H9 (cell line): ENCODE measurements at regions not wholly inside any gene's neighbourhood (a gene's known extent, or its start where the extent isn't known, plus 50 kb on each side); places are given as distances from the start of the nearest gene placed in this dataset.

Experiments
- DNase-seq: peaks from one replicate; pipeline ENCODE4 v3.0.0-alpha.2; 2017
- H2AFZ ChIP-seq: one replicate; pipeline ENCODE4 v1.6.1; 2013; ENCODE audit warnings: mild to moderate bottlenecking, low read length, control low read depth, moderate library complexity
- H2AK5ac ChIP-seq: 2 replicates; pipeline ENCODE4 v1.6.1; 2013; ENCODE audit warnings: low read length, control low read depth, mixed read lengths; ENCODE audit not compliant: insufficient read length
- H2BK120ac ChIP-seq: one replicate; pipeline ENCODE4 v1.6.1; 2013; ENCODE audit warnings: low read depth, mild to moderate bottlenecking, low read length, control low read depth, inconsistent platforms; ENCODE audit not compliant: poor library complexity, severe bottlenecking
- H2BK12ac ChIP-seq: 2 replicates; pipeline ENCODE4 v1.6.1; 2013; ENCODE audit warnings: low read length, control low read depth, mixed read lengths, low read depth; ENCODE audit not compliant: insufficient read length
- H2BK15ac ChIP-seq: 2 replicates; pipeline ENCODE4 v1.6.1; 2013; ENCODE audit warnings: low read depth, low read length, control low read depth
- H2BK20ac ChIP-seq: one replicate; pipeline ENCODE4 v1.6.1; 2013; ENCODE audit warnings: low read depth, mild to moderate bottlenecking, low read length, control low read depth, inconsistent platforms; ENCODE audit not compliant: poor library complexity, severe bottlenecking
- H2BK5ac ChIP-seq: 2 replicates; pipeline ENCODE4 v1.6.1; 2013; ENCODE audit warnings: low read length, control low read depth, mixed read lengths; ENCODE audit not compliant: insufficient read length
- H3K14ac ChIP-seq: 2 replicates; pipeline ENCODE4 v1.6.1; 2013; ENCODE audit warnings: low read length, control low read depth; ENCODE audit not compliant: insufficient read depth
- H3K18ac ChIP-seq: 2 replicates; pipeline ENCODE4 v1.6.1; 2013; ENCODE audit warnings: low read depth, mild to moderate bottlenecking, mixed read lengths, low read length, control low read depth; ENCODE audit not compliant: insufficient read length
- H3K23ac ChIP-seq: 2 replicates; pipeline ENCODE4 v1.6.1; 2013; ENCODE audit warnings: low read length, control low read depth, mixed read lengths, low read depth; ENCODE audit not compliant: insufficient read length
- H3K23me2 ChIP-seq: 2 replicates; pipeline ENCODE4 v1.6.1; 2013; ENCODE audit warnings: low read depth, mild to moderate bottlenecking, mixed read lengths, low read length, control low read depth; ENCODE audit not compliant: insufficient read length, poor library complexity, severe bottlenecking
- H3K27ac ChIP-seq: 2 replicates; pipeline ENCODE4 v1.5.1; 2013; ENCODE audit warnings: low read length, control low read depth, mixed read lengths, low read depth; ENCODE audit not compliant: insufficient read length
- H3K27me3 ChIP-seq: 2 replicates; pipeline ENCODE4 v1.6.1; 2013; ENCODE audit warnings: low read length, control low read depth, inconsistent platforms; ENCODE audit not compliant: insufficient read depth
- H3K4ac ChIP-seq: 2 replicates; pipeline ENCODE4 v1.6.1; 2013; ENCODE audit warnings: low read depth, mild to moderate bottlenecking, control low read depth, inconsistent platforms, low read length, moderate library complexity
- H3K4me1 ChIP-seq: 2 replicates; pipeline ENCODE4 v1.6.1; 2013; ENCODE audit warnings: low read length, control low read depth, inconsistent platforms; ENCODE audit not compliant: insufficient read depth
- H3K4me2 ChIP-seq: 2 replicates; pipeline ENCODE4 v1.6.1; 2013; ENCODE audit warnings: low read length, control low read depth, mixed read lengths; ENCODE audit not compliant: insufficient read length, insufficient read depth
- H3K56ac ChIP-seq: 2 replicates; pipeline ENCODE4 v1.6.1; 2013; ENCODE audit warnings: low read depth, mild to moderate bottlenecking, mixed read lengths, low read length, control low read depth; ENCODE audit not compliant: insufficient read length
- H3K79me1 ChIP-seq: 2 replicates; pipeline ENCODE4 v1.6.1; 2013; ENCODE audit warnings: low read depth, mild to moderate bottlenecking, moderate library complexity, low read length, control low read depth, inconsistent platforms; ENCODE audit not compliant: insufficient read depth, poor library complexity, severe bottlenecking
- H3K79me2 ChIP-seq: 2 replicates; pipeline ENCODE4 v1.6.1; 2013; ENCODE audit warnings: low read length, control low read depth, inconsistent platforms; ENCODE audit not compliant: insufficient read depth
- H3K9ac ChIP-seq: 2 replicates; pipeline ENCODE4 v1.6.1; 2013; ENCODE audit warnings: low read length, control low read depth, mixed read lengths; ENCODE audit not compliant: insufficient read length; ENCODE audit errors: extremely low read depth
- H3K9me3 ChIP-seq: one replicate; pipeline ENCODE4 v1.6.1; 2013; ENCODE audit warnings: low read depth, low read length, inconsistent platforms; ENCODE audit not compliant: control insufficient read depth
- H3T11ph ChIP-seq: one replicate; pipeline ENCODE4 v1.6.1; 2013; ENCODE audit warnings: mild to moderate bottlenecking, low read length, control low read depth, inconsistent platforms
- H4K20me1 ChIP-seq: one replicate; pipeline ENCODE4 v1.6.1; 2013; ENCODE audit not compliant: control insufficient read depth, insufficient read length, insufficient read depth
- H4K5ac ChIP-seq: 2 replicates; pipeline ENCODE4 v1.6.1; 2013; ENCODE audit warnings: low read depth, mild to moderate bottlenecking, mixed read lengths, low read length, control low read depth; ENCODE audit not compliant: insufficient read length
- H4K8ac ChIP-seq: replicated peaks from 2 replicates; pipeline ENCODE4 v1.6.1; 2013; ENCODE audit warnings: low read length, control low read depth, mixed read lengths, low read depth; ENCODE audit not compliant: insufficient read length
- H4K91ac ChIP-seq: 2 replicates; pipeline ENCODE4 v1.6.1; 2013; ENCODE audit warnings: low read depth, mild to moderate bottlenecking, moderate library complexity, mixed read lengths, low read length, control low read depth; ENCODE audit not compliant: insufficient read length
- H3K27ac Mint-ChIP-seq, 3 experiments: 2 replicates in 2 of 3; 3 replicates in 1 of 3; pipeline ENCODE4 v1.8.0; 2020 to 2021; ENCODE audit warnings: mixed read lengths in 3 of 3, mild to moderate bottlenecking in 1 of 3, moderate library complexity in 1 of 3
- H3K27me3 Mint-ChIP-seq: 2 replicates; pipeline ENCODE4 v1.8.0; 2021; ENCODE audit warnings: low read depth, mild to moderate bottlenecking, moderate library complexity, mixed read lengths
- H3K36me3 Mint-ChIP-seq, 3 experiments: 2 replicates in 2 of 3; 3 replicates in 1 of 3; pipeline ENCODE4 v1.8.0; 2020 to 2021; ENCODE audit warnings: low read depth in 3 of 3, mixed read lengths in 3 of 3; ENCODE audit not compliant: insufficient read depth in 1 of 3
- H3K4me1 Mint-ChIP-seq, 2 experiments: 2 replicates each; pipeline ENCODE4 v1.8.0; 2020; ENCODE audit warnings: mixed read lengths in 2 of 2
- H3K4me3 Mint-ChIP-seq, 2 experiments: 2 replicates in 1 of 2; 3 replicates in 1 of 2; pipeline ENCODE4 v1.8.0; 2020 to 2021; ENCODE audit warnings: mild to moderate bottlenecking in 2 of 2, mixed read lengths in 2 of 2, moderate library complexity in 1 of 2
- H3K9me3 Mint-ChIP-seq, 2 experiments: 2 replicates in 1 of 2; 3 replicates in 1 of 2; pipeline ENCODE4 v1.8.0; 2020; ENCODE audit warnings: mild to moderate bottlenecking in 2 of 2, mixed read lengths in 2 of 2, moderate library complexity in 1 of 2
- CTCF ChIP-seq: fragments of 200-600 bp; sonication (generic); conservative IDR thresholded peaks from 3 replicates; pipeline ENCODE4 v1.8.0; 2021; ENCODE audit warnings: antibody characterized with exemption, mild to moderate bottlenecking
- WGBS: extraction: QIAGEN DNeasy Blood & Tissue Kit; methylation state at CpG from one replicate; pipeline ENCODE4 v1.1.7; 2013; ENCODE audit warnings: missing lambda C conversion rate, low lambda C conversion rate, mixed read lengths; ENCODE audit not compliant: insufficient read length; ENCODE audit errors: extremely low coverage; 5-methylcytosine and 5-hydroxymethylcytosine counted together

GRCh38 chr5:61232490-61233050 lies 70.3 kb upstream of the SMIM15 start:
- H4K20me1 ChIP-seq: no peaks in the 10 kb centered on the region
- H3T11ph ChIP-seq: no peak overlapping the region
- no peak overlapping the region for H2BK15ac ChIP-seq
- H4K5ac ChIP-seq: no peak overlapping the region
- no peak overlapping the region for H2AFZ ChIP-seq
- Mint-ChIP-seq H3K9me3 (peaks cover 7 to 10% of the 10 kb centered on the region in 2 experiments; a peak in 4 of 5 replicates), H3K4me3 (no peak overlapping the region), H3K4me1 (peaks cover 2 to 5% of the 10 kb centered on the region in 2 experiments; a peak in 2 of 4 replicates), H3K27ac (no peak overlapping the region), H3K27me3 (peaks cover 3% of the 10 kb centered on the region; the same call in 1 of the 2 replicates), H3K36me3 (no peaks in the 10 kb centered on the region; a peak in 2 of 7 replicates)
- H3K79me2 ChIP-seq: no peaks in the 10 kb centered on the region
- no peak overlapping the region for H3K18ac ChIP-seq
- no peak overlapping the region for H3K4me2 ChIP-seq
- H2BK12ac ChIP-seq: no peak overlapping the region
- H3K14ac ChIP-seq: no peak overlapping the region
- H4K8ac ChIP-seq: no peak overlapping the region
- no peak overlapping the region for H3K4ac ChIP-seq
- no peaks in the 10 kb centered on the region for H3K27me3 ChIP-seq
- no peaks in the 10 kb centered on the region for H3K79me1 ChIP-seq
- no peak overlapping the region for H3K56ac ChIP-seq
- no CpG with 5 or more reads among the region's 3 CpGs for WGBS
- H3K9ac ChIP-seq: no peak overlapping the region
- no peak overlapping the region for H3K23ac ChIP-seq
- H2BK5ac ChIP-seq: no peak overlapping the region
- no peak for DNase-seq
- no peak for TF ChIP-seq CTCF
- no peaks in the 10 kb centered on the region for H3K23me2 ChIP-seq
- no peaks in the 10 kb centered on the region for H3K4me1 ChIP-seq
- H4K91ac ChIP-seq: no peak overlapping the region
- no peak overlapping the region for H2BK20ac ChIP-seq
- H3K9me3 ChIP-seq: peaks cover 4% of the 10 kb centered on the region
- no peak overlapping the region for H2BK120ac ChIP-seq
- no peak overlapping the region for H3K27ac ChIP-seq
- no peak overlapping the region for H2AK5ac ChIP-seq
